HG02973 (cell line): ENCODE measurements at regions not wholly inside any gene's neighbourhood (a gene's known extent, or its start where the extent isn't known, plus 50 kb on each side); places are given as distances from the start of the nearest gene placed in this dataset.
"Not testable (repeated sequence)": the region's sequence is repeated elsewhere in the genome, so short reads cannot be mapped to it uniquely, and the experiment has no call there.

ENCODE experiments used
- ATAC-seq: cut with Tn5 transposase; IDR thresholded peaks from one replicate; pipeline ENCODE4 v1.9.1; 2021; ENCODE audit warnings: moderate library complexity; ENCODE audit not compliant: unreplicated experiment

- ATAC-seq: no peak
These were observed 51.3 kb upstream of the CADPS start for GRCh38 chr3:62926494-62926893.

GRCh38 chr3:62928256-62928655 is 53.0 kb upstream of the CADPS start:
- no peak for ATAC-seq

GRCh38 chr3:62929771-62930170 is 54.6 kb upstream of the CADPS start:
- ATAC-seq: no peak

- ATAC-seq: no peak
These were observed 60.6 kb upstream of the CADPS start for GRCh38 chr3:62935793-62936192.

- no peak for ATAC-seq
These were observed 61.5 kb upstream of the CADPS start for GRCh38 chr3:62936626-62937254.

GRCh38 chr3:62938583-62938982 is 63.4 kb upstream of the CADPS start:
- no peak for ATAC-seq

- no peak for ATAC-seq
These were observed 64.5 kb upstream of the CADPS start for GRCh38 chr3:62939707-62940106.

GRCh38 chr3:62940771-62941563 is 65.8 kb upstream of the CADPS start:
- no peak for ATAC-seq

GRCh38 chr3:62942227-62942626 is 67.0 kb upstream of the CADPS start:
- ATAC-seq: no peak

GRCh38 chr3:62942764-62943163 is 67.5 kb upstream of the CADPS start:
- no peak for ATAC-seq

GRCh38 chr3:62948921-62949320 is 73.7 kb upstream of the CADPS start:
- no peak for ATAC-seq

GRCh38 chr3:62950210-62950609 is 75.0 kb upstream of the CADPS start:
- no peak for ATAC-seq

- no peak for ATAC-seq
These were observed 75.9 kb upstream of the CADPS start for GRCh38 chr3:62951037-62951613.

- not testable (repeated sequence) for ATAC-seq
These were observed 76.7 kb upstream of the CADPS start for GRCh38 chr3:62951880-62952279.

- peak; percentile 70 for ATAC-seq
These were observed 79.4 kb upstream of the CADPS start for GRCh38 chr3:62954580-62954979.

GRCh38 chr3:62955126-62955525 is 79.9 kb upstream of the CADPS start:
- no peak for ATAC-seq

GRCh38 chr3:62956411-62956810 is 81.2 kb upstream of the CADPS start:
- no peak for ATAC-seq

- ATAC-seq: no peak
These were observed 86.8 kb upstream of the CADPS start for GRCh38 chr3:62961874-62962556.

- ATAC-seq: no peak
These were observed 87.5 kb upstream of the CADPS start for GRCh38 chr3:62962714-62963113.

GRCh38 chr3:62965311-62965710 is 90.1 kb upstream of the CADPS start:
- no peak for ATAC-seq

- ATAC-seq: no peak
These were observed 92.9 kb upstream of the CADPS start for GRCh38 chr3:62968128-62968527.

- no peak for ATAC-seq
These were observed 95.4 kb upstream of the CADPS start for GRCh38 chr3:62970648-62971047.
